B cell (primary cell): ENCODE measurements at regions not wholly inside any gene's neighbourhood (a gene's known extent, or its start where the extent isn't known, plus 50 kb on each side); places are given as distances from the start of the nearest gene placed in this dataset.

Experiments used
- ATAC-seq: fragments of 200-7000 bp; cut with Tn5 transposase; one replicate; pipeline ENCODE4 v1.10.0; 2021; ENCODE audit warnings: low read depth, mild to moderate bottlenecking, moderate number of reproducible peaks, moderate library complexity
- CTCF ChIA-PET: fragments of 350-600 bp; sonication (Branson Sonifier 250); formaldehyde crosslinking; loops from one replicate; lab custom pipeline; 2021; ENCODE audit warnings: antibody characterized with exemption, inconsistent platforms; lab: Charles Lee
- POLR2A ChIA-PET: fragments of 350-600 bp; sonication (Branson Sonifier 250); formaldehyde crosslinking; loops from one replicate; lab custom pipeline; 2021; ENCODE audit warnings: antibody characterized with exemption; lab: Charles Lee
- DNase-seq: peaks from one replicate; pipeline ENCODE4 v3.0.0; 2013
- H2AFZ ChIP-seq: 2 replicates; pipeline ENCODE4 v1.6.1; 2012; ENCODE audit warnings: mild to moderate bottlenecking, low read depth, low read length; ENCODE audit not compliant: insufficient read depth, poor library complexity, severe bottlenecking
- H3K27ac ChIP-seq, 2 donors: 1 replicate in 1 of 2; 2 replicates in 1 of 2; pipeline ENCODE4 v1.5.1; 2012 to 2013; ENCODE audit warnings: low read length in 2 of 2, mild to moderate bottlenecking in 2 of 2, moderate library complexity in 1 of 2
- H3K27me3 ChIP-seq, 4 experiments: fragments of 200-600 bp in 1 of 4; sonication (generic) in 1 of 4; replicated peaks in 1 of 4; 1 replicate in 2 of 4; 2 replicates in 2 of 4; pipeline versions ENCODE4 v1.6.1 to v1.7.0; 2013 to 2016; ENCODE audit warnings: low read length in 3 of 4, mild to moderate bottlenecking in 2 of 4, mixed read lengths in 1 of 4, moderate library complexity in 1 of 4; ENCODE audit not compliant: insufficient read depth in 4 of 4, control insufficient read depth in 3 of 4; ENCODE audit errors: control extremely low read depth in 1 of 4
- H3K36me3 ChIP-seq, 2 experiments: replicated peaks in 1 of 2; 1 replicate in 1 of 2; 2 replicates in 1 of 2; pipeline versions ENCODE4 v1.6.1 to v1.7.1; 2013; ENCODE audit warnings: low read length in 1 of 2; ENCODE audit not compliant: insufficient read depth in 2 of 2, control insufficient read depth in 1 of 2; ENCODE audit errors: control extremely low read depth in 1 of 2, extremely low read depth in 1 of 2
- H3K4me1 ChIP-seq, 2 donors: fragments of 200-600 bp in 1 of 2; sonication (generic) in 1 of 2; 1 replicate in 1 of 2; 2 replicates in 1 of 2; pipeline versions ENCODE4 v1.5.1 to v1.6.1; 2013 to 2017; ENCODE audit warnings: low read length in 2 of 2; ENCODE audit not compliant: control insufficient read depth in 2 of 2, insufficient read depth in 2 of 2
- H3K4me2 ChIP-seq: replicated peaks from 2 replicates; pipeline ENCODE3; 2012; ENCODE audit warnings: mild to moderate bottlenecking, low read depth, low read length; ENCODE audit not compliant: poor library complexity, severe bottlenecking
- H3K4me3 ChIP-seq, 5 experiments: fragments of 200-600 bp in 1 of 5; sonication (generic) in 1 of 5; 1 replicate in 3 of 5; 2 replicates in 2 of 5; pipeline versions ENCODE4 v1.5.1 to v1.7.0; 2011 to 2016; ENCODE audit warnings: low read length in 4 of 5, mild to moderate bottlenecking in 4 of 5, low read depth in 2 of 5, control low read depth in 1 of 5, moderate library complexity in 1 of 5; ENCODE audit not compliant: insufficient read depth in 1 of 5; ENCODE audit errors: control extremely low read depth in 1 of 5, extremely low read depth in 1 of 5
- H3K79me2 ChIP-seq: fragments of 200-600 bp; sonication (generic); one replicate; pipeline ENCODE4 v1.6.0; 2016; ENCODE audit warnings: low read length; ENCODE audit not compliant: control insufficient read depth, insufficient read depth
- H3K9ac ChIP-seq: fragments of 200-600 bp; sonication (generic); 2 replicates; pipeline ENCODE4 v1.6.1; 2017; ENCODE audit warnings: mild to moderate bottlenecking, low read length, moderate library complexity
- H3K9me3 ChIP-seq, 3 donors: one replicate each; pipeline versions ENCODE4 v1.6.1 to v1.7.1; 2013; ENCODE audit warnings: low read length in 2 of 3; ENCODE audit not compliant: control insufficient read depth in 2 of 3, insufficient read depth in 1 of 3; ENCODE audit errors: control extremely low read depth in 1 of 3
- H4K20me1 ChIP-seq: 2 replicates; pipeline ENCODE4 v1.6.0; 2012; ENCODE audit warnings: mild to moderate bottlenecking, low read length; ENCODE audit not compliant: insufficient read depth, control insufficient read depth, poor library complexity, severe bottlenecking
- H3K27ac Mint-ChIP-seq: one replicate; pipeline ENCODE4 v1.8.0; 2021; ENCODE audit warnings: mixed read lengths
- H3K27me3 Mint-ChIP-seq: one replicate; pipeline ENCODE4 v1.8.0; 2021; ENCODE audit warnings: mixed read lengths
- H3K4me1 Mint-ChIP-seq: one replicate; pipeline ENCODE4 v1.8.0; 2021; ENCODE audit warnings: mixed read lengths
- H3K4me3 Mint-ChIP-seq: one replicate; pipeline ENCODE4 v1.8.0; 2021; ENCODE audit warnings: mixed read lengths
- H3K9me3 Mint-ChIP-seq: one replicate; pipeline ENCODE4 v1.8.0; 2022; ENCODE audit warnings: mixed read lengths; ENCODE audit not compliant: insufficient read depth
- EZH2 ChIP-seq: IDR thresholded peaks from 2 replicates; pipeline ENCODE4 v1.6.1; 2012; ENCODE audit warnings: borderline replicate concordance, low read depth, mild to moderate bottlenecking, moderate library complexity, low read length; ENCODE audit not compliant: insufficient read depth, poor library complexity, severe bottlenecking
- WGBS: methylation state at CpG from one replicate; pipeline ENCODE4 v1.1.5; 2013; ENCODE audit warnings: missing lambda C conversion rate; ENCODE audit not compliant: insufficient coverage; 5-methylcytosine and 5-hydroxymethylcytosine counted together
- intact Hi-C: fragments of 100-400 bp; cut with micrococcal nuclease; formaldehyde crosslinking; loops from one replicate; pipeline ENCODE4 v1.10.0; 2022
- TF ChIP-seq, protein P1 (sequence below): fragments of 200-600 bp; IDR thresholded peaks from one replicate; pipeline ENCODE4 v1.8.0; 2022; ENCODE audit warnings: antibody characterized with exemption, mild to moderate bottlenecking

DNA sequence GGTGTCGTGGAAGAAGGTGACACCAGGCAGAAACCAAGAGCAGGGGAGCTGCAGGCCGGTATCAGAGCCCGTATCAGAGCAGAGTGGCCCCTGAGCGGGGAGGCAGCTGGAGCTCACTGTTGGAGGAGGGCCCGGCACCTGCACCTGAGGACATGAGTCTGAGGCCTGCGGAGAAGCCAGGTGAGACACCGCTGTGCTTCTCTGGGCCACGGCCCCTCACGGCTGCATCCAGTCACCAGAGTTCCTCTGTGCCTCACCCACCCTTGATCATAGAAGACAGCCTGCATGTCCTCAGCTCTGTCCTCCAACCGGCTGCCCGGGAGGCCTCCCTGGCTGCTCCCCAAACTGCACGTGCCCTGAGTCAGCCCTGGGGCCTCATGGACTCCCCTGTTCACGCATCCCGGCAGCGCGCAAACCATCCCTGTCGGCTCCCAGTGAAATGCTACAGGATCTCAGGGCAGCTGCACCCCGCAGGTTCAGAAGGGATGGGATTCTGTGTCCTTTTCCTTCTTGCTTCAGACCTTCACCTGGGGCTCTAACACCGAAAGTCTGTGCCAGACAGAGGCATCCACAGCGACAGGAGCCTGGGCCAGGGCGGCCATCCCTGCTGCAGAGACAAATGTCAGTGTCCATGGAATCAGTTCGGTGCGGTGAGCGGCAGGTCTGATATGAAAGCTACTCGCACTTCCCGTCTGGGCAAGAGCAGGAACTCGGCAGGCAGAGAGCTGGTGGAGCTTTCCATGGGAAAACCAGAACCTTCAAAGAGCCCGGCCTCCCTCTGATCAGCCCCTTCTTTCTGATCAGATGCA, 111.9 kb upstream of the FAM20C start:
- H3K4me1 Mint-ChIP-seq, result no peaks in the 10 kb centered on the region
- H3K9me3 ChIP-seq, result no peaks in the 10 kb centered on the region
- intact Hi-C loops, result no loop called here
- DNase-seq (no peak), ATAC-seq (no peak)
- no peak overlapping the region for H3K4me2 ChIP-seq
- no peak for TF ChIP-seq EZH2
- TF ChIP-seq, protein P1, sequence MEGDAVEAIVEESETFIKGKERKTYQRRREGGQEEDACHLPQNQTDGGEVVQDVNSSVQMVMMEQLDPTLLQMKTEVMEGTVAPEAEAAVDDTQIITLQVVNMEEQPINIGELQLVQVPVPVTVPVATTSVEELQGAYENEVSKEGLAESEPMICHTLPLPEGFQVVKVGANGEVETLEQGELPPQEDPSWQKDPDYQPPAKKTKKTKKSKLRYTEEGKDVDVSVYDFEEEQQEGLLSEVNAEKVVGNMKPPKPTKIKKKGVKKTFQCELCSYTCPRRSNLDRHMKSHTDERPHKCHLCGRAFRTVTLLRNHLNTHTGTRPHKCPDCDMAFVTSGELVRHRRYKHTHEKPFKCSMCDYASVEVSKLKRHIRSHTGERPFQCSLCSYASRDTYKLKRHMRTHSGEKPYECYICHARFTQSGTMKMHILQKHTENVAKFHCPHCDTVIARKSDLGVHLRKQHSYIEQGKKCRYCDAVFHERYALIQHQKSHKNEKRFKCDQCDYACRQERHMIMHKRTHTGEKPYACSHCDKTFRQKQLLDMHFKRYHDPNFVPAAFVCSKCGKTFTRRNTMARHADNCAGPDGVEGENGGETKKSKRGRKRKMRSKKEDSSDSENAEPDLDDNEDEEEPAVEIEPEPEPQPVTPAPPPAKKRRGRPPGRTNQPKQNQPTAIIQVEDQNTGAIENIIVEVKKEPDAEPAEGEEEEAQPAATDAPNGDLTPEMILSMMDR, result no peak
- H3K4me3 Mint-ChIP-seq, result no peak overlapping the region
- ChIA-PET CTCF (no interaction called here), POLR2A (no interaction called here)
- no peaks in the 10 kb centered on the region for H3K36me3 ChIP-seq
- peaks cover 0 to 9% (median 0%) of the 10 kb centered on the region in 4 experiments for H3K27me3 ChIP-seq
- H3K27ac ChIP-seq, result no peak overlapping the region
- no peaks in the 10 kb centered on the region for H4K20me1 ChIP-seq
- no peaks in the 10 kb centered on the region for H3K79me2 ChIP-seq
- H3K27me3 Mint-ChIP-seq, result peaks cover 9% of the 10 kb centered on the region
- H3K9ac ChIP-seq, result no peak overlapping the region
- no peak overlapping the region for H3K4me3 ChIP-seq
- WGBS, result 96% methylated on average over 28 of the region's 28 CpGs
- H2AFZ ChIP-seq, result no peak overlapping the region
- H3K27ac Mint-ChIP-seq, result no peak overlapping the region
- no peaks in the 10 kb centered on the region for H3K4me1 ChIP-seq
- no peaks in the 10 kb centered on the region for H3K9me3 Mint-ChIP-seq

DNA sequence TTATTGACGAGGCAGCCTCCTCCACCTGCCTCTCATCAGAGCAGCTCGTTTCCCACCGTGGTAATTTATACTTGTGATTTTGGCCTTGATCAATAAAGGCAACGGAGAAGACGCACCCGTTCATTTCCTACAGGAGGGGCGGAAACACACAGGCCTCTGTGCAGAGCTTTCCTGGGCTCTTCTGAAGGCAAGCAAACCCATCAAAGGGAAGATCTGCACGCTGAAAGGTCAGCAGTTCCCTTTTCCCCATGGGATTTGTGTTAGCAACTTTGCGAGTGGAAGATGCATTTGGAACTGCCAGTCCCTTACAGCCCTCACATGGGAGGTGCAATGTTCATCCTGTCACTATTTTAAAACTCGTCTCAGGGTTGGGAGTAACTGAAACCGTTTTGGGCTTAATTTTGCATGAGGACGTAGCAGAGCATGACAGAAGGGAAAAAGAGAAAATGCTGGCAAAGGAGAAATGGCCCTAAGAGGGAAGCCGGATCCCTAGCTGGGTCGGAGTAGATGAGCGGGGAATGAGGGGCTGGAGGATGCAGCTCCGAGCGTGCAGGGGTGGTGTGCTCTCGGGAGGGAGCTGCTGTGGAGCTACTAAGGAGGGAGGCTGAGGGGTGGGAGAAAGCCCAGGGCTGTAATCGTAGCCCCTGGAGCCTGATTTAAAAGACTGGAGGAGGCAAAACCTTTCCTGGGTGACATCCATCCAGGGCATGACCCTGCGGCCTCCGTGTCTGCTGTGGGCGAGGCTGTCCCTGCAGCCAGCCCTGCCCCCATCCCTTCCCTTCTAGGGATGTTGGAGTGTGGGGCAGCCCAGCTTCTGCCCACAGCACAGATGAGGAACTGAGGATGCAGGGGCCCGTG, 111.1 kb upstream of the FAM20C start:
- Histone ChIP-seq H3K79me2 (no peaks in the 10 kb centered on the region), H3K27me3 (peaks cover 0 to 9% (median 0%) of the 10 kb centered on the region in 4 experiments), H3K27ac (no peak overlapping the region), H3K36me3 (no peaks in the 10 kb centered on the region), H3K4me3 (no peak overlapping the region), H2AFZ (no peak overlapping the region), H3K4me2 (no peak overlapping the region), H3K4me1 (no peaks in the 10 kb centered on the region), H4K20me1 (no peaks in the 10 kb centered on the region), H3K9me3 (no peaks in the 10 kb centered on the region), H3K9ac (no peak overlapping the region)
- 83% methylated on average over 18 of the region's 23 CpGs for WGBS
- Mint-ChIP-seq H3K4me3 (no peak overlapping the region), H3K4me1 (no peaks in the 10 kb centered on the region), H3K27me3 (peaks cover 9% of the 10 kb centered on the region), H3K27ac (no peak overlapping the region), H3K9me3 (no peaks in the 10 kb centered on the region)
- no peak for ATAC-seq
- DNase-seq, result no peak
- POLR2A ChIA-PET, result no interaction called here
- CTCF ChIA-PET, result no interaction called here
- TF ChIP-seq, protein P1, result no peak
- TF ChIP-seq EZH2, result no peak
- intact Hi-C loops, result no loop called here
